Progenitor cell of endocrine pancreas (in vitro differentiated cells): ENCODE measurements at regions not wholly inside any gene's neighbourhood (a gene's known extent, or its start where the extent isn't known, plus 50 kb on each side); places are given as distances from the start of the nearest gene placed in this dataset.

Experiments
- DNase-seq: peaks from one replicate; pipeline ENCODE4 v3.0.0; 2021; ENCODE audit warnings: low spot score; ENCODE audit not compliant: unreplicated experiment
- H3K27ac Mint-ChIP-seq: 2 replicates; pipeline ENCODE4 v1.8.0; 2021; ENCODE audit warnings: mild to moderate bottlenecking, moderate library complexity, mixed read lengths
- H3K27me3 Mint-ChIP-seq: 2 replicates; pipeline ENCODE4 v1.8.0; 2021; ENCODE audit warnings: mixed read lengths
- H3K36me3 Mint-ChIP-seq: 2 replicates; pipeline ENCODE4 v1.8.0; 2022; ENCODE audit warnings: mixed read lengths; ENCODE audit not compliant: insufficient read depth
- H3K4me1 Mint-ChIP-seq: 2 replicates; pipeline ENCODE4 v1.8.0; 2021; ENCODE audit warnings: low read depth, mixed read lengths
- H3K4me3 Mint-ChIP-seq: 2 replicates; pipeline ENCODE4 v1.8.0; 2021; ENCODE audit warnings: low read depth, mild to moderate bottlenecking, moderate library complexity, mixed read lengths
- H3K9me3 Mint-ChIP-seq: 2 replicates; pipeline ENCODE4 v1.8.0; 2021; ENCODE audit warnings: low read depth, mixed read lengths
- CTCF ChIP-seq: fragments of 200-600 bp; sonication (generic); IDR thresholded peaks from one replicate; pipeline ENCODE4 v1.5.0; 2021; ENCODE audit warnings: antibody characterized with exemption, mild to moderate bottlenecking; ENCODE audit not compliant: unreplicated experiment

GRCh38 chr13:50144246-50145160 is 129.3 kb downstream of the KCNRG start:
- no peaks in the 10 kb centered on the region for H3K36me3 Mint-ChIP-seq
- H3K4me1 Mint-ChIP-seq: peaks cover 1% of the 10 kb centered on the region
- no peak for DNase-seq
- H3K27me3 Mint-ChIP-seq: peaks cover 26% of the 10 kb centered on the region
- TF ChIP-seq CTCF: no peak
- H3K27ac Mint-ChIP-seq: no peak overlapping the region
- H3K9me3 Mint-ChIP-seq: no peaks in the 10 kb centered on the region
- no peak overlapping the region for H3K4me3 Mint-ChIP-seq

DNA sequence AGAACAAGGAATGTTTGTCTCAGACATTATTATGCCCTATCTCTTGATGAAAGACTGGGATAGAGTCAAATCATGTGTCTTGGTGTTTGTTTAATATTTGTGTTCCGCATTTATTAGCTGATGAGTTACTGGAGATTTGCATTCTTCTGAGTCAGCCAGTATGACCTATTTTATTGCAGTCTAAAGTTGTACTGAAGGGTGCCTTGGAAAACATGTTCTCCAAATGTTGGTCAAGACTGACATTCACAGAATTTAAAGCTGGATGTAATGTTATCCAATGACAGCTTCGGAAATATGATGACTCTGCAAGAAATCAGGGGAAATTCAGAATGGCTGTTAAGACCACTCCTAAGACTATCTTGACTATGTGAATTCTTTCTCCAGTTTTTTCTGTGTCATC is 134.0 kb downstream of the KCNRG start:
- Mint-ChIP-seq H3K4me3 (no peak overlapping the region), H3K4me1 (no peaks in the 10 kb centered on the region), H3K27ac (no peak overlapping the region), H3K9me3 (no peaks in the 10 kb centered on the region), H3K27me3 (peaks cover 4% of the 10 kb centered on the region), H3K36me3 (no peaks in the 10 kb centered on the region)
- TF ChIP-seq CTCF: no peak
- DNase-seq: no peak

DNA sequence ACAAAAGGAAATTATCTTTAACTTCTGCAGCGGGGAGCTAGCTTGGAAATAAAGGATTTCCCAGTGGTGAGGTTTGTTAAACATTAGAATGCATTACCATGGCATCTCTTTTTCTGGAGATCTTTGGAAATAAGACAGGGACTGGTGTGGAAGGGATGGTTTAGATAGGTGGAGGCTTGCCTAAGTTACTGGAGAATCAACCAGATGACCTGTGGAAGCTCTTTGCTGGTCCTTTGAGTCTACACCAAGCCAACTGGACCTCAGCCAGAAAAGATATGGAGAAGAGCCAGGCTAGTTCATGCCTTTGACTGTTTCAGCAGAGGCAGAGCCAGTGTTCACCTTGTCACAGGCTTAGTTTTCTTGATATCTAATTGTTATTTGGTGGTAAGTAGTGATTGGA is 134.7 kb downstream of the KCNRG start:
- H3K9me3 Mint-ChIP-seq: no peaks in the 10 kb centered on the region
- H3K27me3 Mint-ChIP-seq: peaks cover 4% of the 10 kb centered on the region
- H3K27ac Mint-ChIP-seq: no peak overlapping the region
- H3K4me3 Mint-ChIP-seq: no peak overlapping the region
- no peaks in the 10 kb centered on the region for H3K4me1 Mint-ChIP-seq
- no peak for TF ChIP-seq CTCF
- no peaks in the 10 kb centered on the region for H3K36me3 Mint-ChIP-seq
- DNase-seq: no peak

- no peak overlapping the region for H3K4me3 Mint-ChIP-seq
- peaks cover 4% of the 10 kb centered on the region for H3K27me3 Mint-ChIP-seq
- no peak for DNase-seq
- TF ChIP-seq CTCF: no peak
- H3K36me3 Mint-ChIP-seq: no peaks in the 10 kb centered on the region
- H3K4me1 Mint-ChIP-seq: peaks cover 1% of the 10 kb centered on the region
- no peak overlapping the region for H3K27ac Mint-ChIP-seq
- H3K9me3 Mint-ChIP-seq: no peaks in the 10 kb centered on the region
These were observed 137.0 kb downstream of the KCNRG start for GRCh38 chr13:50152224-50152623.

GRCh38 chr13:50152655-50153309 is 137.5 kb downstream of the KCNRG start:
- no peak for TF ChIP-seq CTCF
- Mint-ChIP-seq H3K4me1 (peaks cover 1% of the 10 kb centered on the region), H3K27ac (no peak overlapping the region), H3K4me3 (no peak overlapping the region), H3K9me3 (no peaks in the 10 kb centered on the region), H3K27me3 (peaks cover 4% of the 10 kb centered on the region), H3K36me3 (no peaks in the 10 kb centered on the region)
- DNase-seq: no peak
